Smooth muscle cell (in vitro differentiated cells): ENCODE measurements at regions not wholly inside any gene's neighbourhood (a gene's known extent, or its start where the extent isn't known, plus 50 kb on each side); places are given as distances from the start of the nearest gene placed in this dataset.

Experiments
- DNase-seq: peaks from one replicate; lab custom pipeline; 2025; ENCODE audit not compliant: unreplicated experiment; lab: John Stamatoyannopoulos, UW
- H2AFZ ChIP-seq: fragments of 200-600 bp; sonication (generic); 2 replicates; pipeline ENCODE4 v1.6.0; 2016; ENCODE audit warnings: antibody characterized with exemption, low read depth, mild to moderate bottlenecking
- H3F3A ChIP-seq: fragments of 200-600 bp; sonication (generic); 2 replicates; pipeline ENCODE4 v1.6.0; 2017; ENCODE audit warnings: antibody characterized with exemption, low read depth
- H3K27ac ChIP-seq: fragments of 200-600 bp; sonication (generic); 2 replicates; pipeline ENCODE4 v1.5.1; 2016; ENCODE audit warnings: low read depth, mild to moderate bottlenecking
- H3K27me3 ChIP-seq: fragments of 200-600 bp; sonication (generic); 2 replicates; pipeline ENCODE4 v1.6.1; 2016; ENCODE audit warnings: low read depth, mild to moderate bottlenecking
- H3K36me3 ChIP-seq: fragments of 200-600 bp; sonication (generic); 2 replicates; pipeline ENCODE4 v1.5.1; 2016; ENCODE audit warnings: low read depth
- H3K4me1 ChIP-seq: fragments of 200-600 bp; sonication (generic); 2 replicates; pipeline ENCODE4 v1.5.1; 2016; ENCODE audit warnings: low read depth
- H3K4me2 ChIP-seq: fragments of 200-600 bp; sonication (generic); 2 replicates; pipeline ENCODE4 v1.6.0; 2016; ENCODE audit warnings: mild to moderate bottlenecking
- H3K4me3 ChIP-seq: fragments of 200-600 bp; sonication (generic); 2 replicates; pipeline ENCODE4 v1.5.1; 2016; ENCODE audit warnings: mild to moderate bottlenecking
- H3K79me2 ChIP-seq: fragments of 200-600 bp; sonication (generic); 2 replicates; pipeline ENCODE4 v1.6.0; 2016; ENCODE audit warnings: low read depth, mild to moderate bottlenecking
- H3K9ac ChIP-seq: fragments of 200-600 bp; sonication (generic); 2 replicates; pipeline ENCODE4 v1.6.0; 2016; ENCODE audit warnings: low read depth
- H3K9me3 ChIP-seq: fragments of 200-600 bp; sonication (generic); replicated peaks from 2 replicates; pipeline ENCODE4 v1.5.1; 2016; ENCODE audit warnings: low read depth
- H4K20me1 ChIP-seq: fragments of 200-600 bp; sonication (generic); 2 replicates; pipeline ENCODE4 v1.6.0; 2016; ENCODE audit warnings: low read depth
- CTCF ChIP-seq: fragments of 200-600 bp; sonication (generic); IDR thresholded peaks from 2 replicates; pipeline ENCODE4 v1.5.1; 2017; ENCODE audit warnings: borderline replicate concordance, mild to moderate bottlenecking, antibody characterized with exemption; ENCODE audit not compliant: insufficient read depth, poor library complexity, severe bottlenecking
- WGBS: methylation state at CpG from one replicate; pipeline ENCODE4 v1.1.7; 2016; ENCODE audit warnings: low lambda C conversion rate; 5-methylcytosine and 5-hydroxymethylcytosine counted together

DNA sequence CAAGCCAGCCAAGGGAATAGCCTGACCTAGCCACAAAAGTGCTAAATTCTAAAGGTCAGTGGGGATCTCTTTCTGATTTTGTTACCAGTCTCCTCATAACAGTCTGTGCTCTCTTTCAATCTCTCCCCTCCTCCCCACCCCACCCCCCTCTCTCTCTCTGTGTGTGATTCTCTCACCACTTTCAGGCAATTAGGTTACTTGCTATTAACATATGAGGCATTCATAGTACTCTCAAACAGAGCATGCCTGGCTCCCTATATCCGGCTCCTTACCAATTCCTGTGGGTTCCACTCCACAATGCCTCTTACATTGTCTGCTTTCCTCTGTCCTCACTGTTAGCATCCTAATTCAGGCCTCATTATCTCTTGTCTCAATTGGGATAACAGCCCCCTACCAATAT is 464.3 kb upstream of the DEPDC1 start:
- Histone ChIP-seq H3K4me3 (no peak overlapping the region), H3K9me3 (no peaks in the 10 kb centered on the region), H3K27ac (no peak overlapping the region), H4K20me1 (no peaks in the 10 kb centered on the region), H2AFZ (no peak overlapping the region), H3F3A (peaks cover 7% of the 10 kb centered on the region), H3K4me2 (no peak overlapping the region), H3K4me1 (peaks cover 7% of the 10 kb centered on the region), H3K27me3 (no peaks in the 10 kb centered on the region), H3K9ac (no peak overlapping the region), H3K36me3 (no peaks in the 10 kb centered on the region), H3K79me2 (no peaks in the 10 kb centered on the region)
- TF ChIP-seq CTCF = no peak
- no peak for DNase-seq
- WGBS = 88% methylated on average over 1 of the region's 1 CpG

DNA sequence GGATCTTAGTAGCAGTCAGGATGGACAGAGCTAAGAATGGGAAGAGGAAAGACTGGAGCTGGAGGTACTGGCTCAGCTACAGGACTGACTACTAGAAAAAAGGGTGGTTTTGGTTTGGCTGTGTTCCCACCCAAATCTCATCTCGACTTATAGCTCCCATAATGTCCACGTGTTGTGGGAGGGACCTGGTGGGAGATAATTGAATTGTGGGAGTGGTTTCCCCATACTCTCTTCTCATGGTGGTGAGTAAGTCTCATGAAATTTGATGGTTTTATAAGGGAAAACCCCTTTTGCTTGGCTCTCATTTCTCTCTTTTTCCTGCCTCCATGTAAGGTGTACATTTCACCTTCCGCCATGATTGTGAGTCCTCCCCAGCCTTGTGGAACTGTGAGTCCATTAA is 466.5 kb upstream of the DEPDC1 start:
- Histone ChIP-seq H4K20me1 (no peaks in the 10 kb centered on the region), H3K27me3 (no peaks in the 10 kb centered on the region), H3K9me3 (no peaks in the 10 kb centered on the region), H3K4me3 (no peak overlapping the region), H3K4me2 (no peak overlapping the region), H3K4me1 (peaks cover 7% of the 10 kb centered on the region), H3K36me3 (no peaks in the 10 kb centered on the region), H3F3A (peaks cover 7% of the 10 kb centered on the region), H3K27ac (no peak overlapping the region), H2AFZ (no peak overlapping the region), H3K79me2 (no peaks in the 10 kb centered on the region), H3K9ac (no peak overlapping the region)
- no peak for DNase-seq
- no peak for TF ChIP-seq CTCF
- WGBS = 53% methylated on average over 3 of the region's 3 CpGs

DNA sequence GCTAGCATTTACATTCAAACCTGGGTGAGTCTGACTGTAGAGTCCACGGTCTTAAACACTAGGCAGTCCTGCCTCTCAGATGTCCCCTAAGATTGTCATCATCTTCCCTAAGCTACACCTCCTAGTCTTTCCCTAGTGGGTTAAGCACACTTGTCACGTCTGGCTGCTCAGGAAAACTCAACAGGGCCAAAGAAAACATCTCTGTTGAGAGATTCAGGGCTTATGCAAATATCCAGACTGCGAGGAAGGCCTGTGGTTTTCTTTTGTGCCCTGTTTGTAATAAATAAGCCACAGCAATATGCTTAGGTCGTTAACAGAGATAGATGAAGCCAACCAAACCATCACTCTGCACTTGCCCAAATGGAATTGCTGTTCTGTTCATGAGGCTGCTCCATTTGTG is 472.6 kb upstream of the DEPDC1 start:
- H3K9me3 ChIP-seq = no peaks in the 10 kb centered on the region
- H3K4me3 ChIP-seq = no peak overlapping the region
- no peaks in the 10 kb centered on the region for H4K20me1 ChIP-seq
- H3K27me3 ChIP-seq = no peaks in the 10 kb centered on the region
- TF ChIP-seq CTCF = no peak
- no peak overlapping the region for H3K4me2 ChIP-seq
- no peaks in the 10 kb centered on the region for H3K36me3 ChIP-seq
- peaks cover 4% of the 10 kb centered on the region for H3K4me1 ChIP-seq
- DNase-seq = no peak
- no peak overlapping the region for H3K27ac ChIP-seq
- H3F3A ChIP-seq = no peaks in the 10 kb centered on the region
- WGBS = 34% methylated on average over 4 of the region's 4 CpGs
- H3K79me2 ChIP-seq = no peaks in the 10 kb centered on the region
- H3K9ac ChIP-seq = no peak overlapping the region
- H2AFZ ChIP-seq = no peak overlapping the region

- Histone ChIP-seq H3K9me3 (no peaks in the 10 kb centered on the region), H3K4me1 (peaks cover 7% of the 10 kb centered on the region), H3K27ac (no peak overlapping the region), H2AFZ (no peak overlapping the region), H3F3A (no peaks in the 10 kb centered on the region), H3K27me3 (no peaks in the 10 kb centered on the region), H4K20me1 (no peaks in the 10 kb centered on the region), H3K4me2 (no peak overlapping the region), H3K9ac (no peak overlapping the region), H3K36me3 (no peaks in the 10 kb centered on the region), H3K79me2 (no peaks in the 10 kb centered on the region), H3K4me3 (no peak overlapping the region)
- TF ChIP-seq CTCF = no peak
- DNase-seq = no peak
- 87% methylated on average over 2 of the region's 2 CpGs for WGBS
Observed at GRCh38 chr1:68970571-68970970, 473.7 kb upstream of the DEPDC1 start.
